ENCODE measurements at regions not wholly inside any gene's neighbourhood (a gene's known extent, or its start where the extent isn't known, plus 50 kb on each side); places are given as distances from the start of the nearest gene placed in this dataset.

DNA sequence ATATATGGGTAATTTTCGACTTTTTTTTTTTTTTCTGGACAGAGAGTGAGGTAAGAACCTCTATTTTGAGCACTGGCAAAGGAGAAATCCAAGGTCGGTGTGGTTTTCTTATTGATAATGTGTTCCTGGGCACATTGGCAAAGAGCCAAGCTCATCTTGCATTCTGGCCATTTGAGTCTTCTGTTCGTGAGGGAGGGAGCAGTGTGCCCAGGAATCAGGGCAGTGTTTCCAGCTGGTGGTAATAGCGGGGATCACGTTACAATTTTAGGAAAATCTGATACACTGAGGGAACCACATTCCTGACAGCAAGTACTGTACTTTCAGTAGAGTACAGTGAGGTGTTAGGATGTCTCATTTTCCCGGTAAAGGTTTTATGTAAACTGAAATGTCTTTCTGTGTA lies 442.3 kb upstream of the MAP3K7 start:
- TF ChIP-seq POLR2A (IDR thresholded peaks at IDR 0.05) = no peak
- TF ChIP-seq, protein P1, sequence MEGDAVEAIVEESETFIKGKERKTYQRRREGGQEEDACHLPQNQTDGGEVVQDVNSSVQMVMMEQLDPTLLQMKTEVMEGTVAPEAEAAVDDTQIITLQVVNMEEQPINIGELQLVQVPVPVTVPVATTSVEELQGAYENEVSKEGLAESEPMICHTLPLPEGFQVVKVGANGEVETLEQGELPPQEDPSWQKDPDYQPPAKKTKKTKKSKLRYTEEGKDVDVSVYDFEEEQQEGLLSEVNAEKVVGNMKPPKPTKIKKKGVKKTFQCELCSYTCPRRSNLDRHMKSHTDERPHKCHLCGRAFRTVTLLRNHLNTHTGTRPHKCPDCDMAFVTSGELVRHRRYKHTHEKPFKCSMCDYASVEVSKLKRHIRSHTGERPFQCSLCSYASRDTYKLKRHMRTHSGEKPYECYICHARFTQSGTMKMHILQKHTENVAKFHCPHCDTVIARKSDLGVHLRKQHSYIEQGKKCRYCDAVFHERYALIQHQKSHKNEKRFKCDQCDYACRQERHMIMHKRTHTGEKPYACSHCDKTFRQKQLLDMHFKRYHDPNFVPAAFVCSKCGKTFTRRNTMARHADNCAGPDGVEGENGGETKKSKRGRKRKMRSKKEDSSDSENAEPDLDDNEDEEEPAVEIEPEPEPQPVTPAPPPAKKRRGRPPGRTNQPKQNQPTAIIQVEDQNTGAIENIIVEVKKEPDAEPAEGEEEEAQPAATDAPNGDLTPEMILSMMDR (IDR thresholded peaks at IDR 0.05) = no peak
- intact Hi-C loops (cut with DNase I) = no loop called here

DNA sequence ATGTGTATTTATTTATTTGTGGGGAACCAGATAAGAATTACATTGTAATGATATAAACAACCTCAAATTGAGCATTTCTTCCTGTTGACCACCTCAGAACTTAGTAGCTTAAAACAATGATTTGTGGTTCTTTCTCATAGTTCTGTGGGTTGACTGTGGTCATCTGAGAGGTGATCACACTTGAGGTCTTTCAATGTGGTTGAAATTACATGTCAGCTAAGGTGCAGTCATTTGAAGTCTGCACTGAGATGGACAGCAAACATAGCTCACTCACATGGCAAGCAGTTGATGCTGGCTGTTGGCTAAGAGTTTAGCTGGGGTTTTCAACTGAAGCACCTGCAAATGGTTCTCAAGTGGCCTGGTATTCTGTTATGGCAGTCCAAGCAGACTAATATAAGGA lies 436.7 kb upstream of the MAP3K7 start:
- H3K27ac ChIP-seq = no peak overlapping the region
- no peaks in the 10 kb centered on the region for H3K27me3 ChIP-seq
- no peaks in the 10 kb centered on the region for H3K36me3 ChIP-seq (replicated peaks in 1 of 2; ENCODE audit: insufficient read depth in 1 of 2, low read depth in 2 of 2)
- H3K4me1 ChIP-seq = no peaks in the 10 kb centered on the region
- no peaks in the 10 kb centered on the region for H3K9me3 ChIP-seq
- intact Hi-C loops (cut with DNase I) = no loop called here
- ATAC-seq = no peak
- TF ChIP-seq POLR2A (IDR thresholded peaks at IDR 0.05) = no peak
- TF ChIP-seq, protein P1 (IDR thresholded peaks at IDR 0.05) = no peak
- no peak overlapping the region for H3K4me3 ChIP-seq
- no peak for DNase-seq

More for the DNA sequence above, 442.3 kb upstream of the MAP3K7 start:
- Histone ChIP-seq H3K9me3 (no peaks in the 10 kb centered on the region), H3K27ac (no peak overlapping the region), H3K4me1 (no peaks in the 10 kb centered on the region), H3K27me3 (no peaks in the 10 kb centered on the region), H3K36me3 (replicated peaks in 1 of 2; ENCODE audit: insufficient read depth in 1 of 2, low read depth in 2 of 2) (no peaks in the 10 kb centered on the region), H3K4me3 (no peak overlapping the region)
- ATAC-seq = no peak
- 34 to 35% methylated on average over 6 of the region's 6 CpGs for WGBS, 2 donors
- peak in 2 of 4 donors; percentile 4 to 13 for DNase-seq

DNA sequence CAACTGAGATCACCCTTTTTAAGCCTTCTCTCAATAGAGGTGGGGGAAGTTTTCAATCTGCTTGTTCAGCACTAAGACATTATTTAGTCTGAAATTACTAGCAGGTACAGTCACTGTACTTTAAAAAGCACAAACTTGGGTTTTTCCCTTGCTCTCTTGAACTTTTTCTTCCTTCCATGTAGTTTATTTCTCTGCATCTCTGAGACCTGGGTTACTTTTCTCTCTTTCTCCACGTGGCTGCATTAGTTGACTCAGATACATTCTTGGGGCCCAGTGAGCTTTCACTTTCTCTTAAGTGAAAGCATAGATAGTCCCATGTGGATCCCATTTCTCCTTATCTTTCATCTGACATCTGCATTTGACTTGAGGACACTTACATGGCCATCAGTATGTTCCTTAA lies 433.9 kb upstream of the MAP3K7 start:
- TF ChIP-seq POLR2A (IDR thresholded peaks at IDR 0.05) = no peak
- TF ChIP-seq, protein P1 (IDR thresholded peaks at IDR 0.05) = no peak
- Histone ChIP-seq H3K4me3 (no peak overlapping the region), H3K9me3 (no peaks in the 10 kb centered on the region), H3K27ac (no peak overlapping the region), H3K27me3 (no peaks in the 10 kb centered on the region), H3K36me3 (replicated peaks in 1 of 2; ENCODE audit: insufficient read depth in 1 of 2, low read depth in 2 of 2) (no peaks in the 10 kb centered on the region), H3K4me1 (no peaks in the 10 kb centered on the region)
- DNase-seq (no peak), ATAC-seq (no peak)
- intact Hi-C loops (cut with DNase I) = no loop called here
- 28 to 46% methylated on average over 1 of the region's 1 CpG for WGBS, 2 donors

DNA sequence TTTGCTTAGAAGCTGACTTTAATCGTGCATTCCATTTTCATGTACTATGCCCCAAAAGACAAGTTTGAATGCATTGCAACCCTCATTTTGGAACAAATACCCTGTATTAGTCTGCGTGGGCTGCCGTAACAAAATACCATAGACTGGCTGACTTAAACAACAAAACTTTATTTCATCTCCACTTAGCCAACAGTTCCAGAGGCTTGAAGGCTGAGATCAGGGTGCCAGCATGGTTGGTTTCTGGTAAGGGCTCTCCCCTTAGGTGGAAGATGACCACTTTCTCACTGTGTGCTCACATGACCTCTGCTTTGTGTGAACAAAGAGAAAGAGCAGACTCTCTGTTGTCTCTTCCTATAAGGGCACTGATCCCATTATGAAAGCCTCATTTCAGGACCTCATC lies 431.7 kb upstream of the MAP3K7 start:
- H3K27ac ChIP-seq = no peak overlapping the region
- H3K27me3 ChIP-seq = no peaks in the 10 kb centered on the region
- no peaks in the 10 kb centered on the region for H3K4me1 ChIP-seq
- H3K4me3 ChIP-seq = no peak overlapping the region
- H3K36me3 ChIP-seq (replicated peaks in 1 of 2; ENCODE audit: insufficient read depth in 1 of 2, low read depth in 2 of 2) = no peaks in the 10 kb centered on the region
- ATAC-seq (no peak), DNase-seq (no peak)
- intact Hi-C loops (cut with DNase I) = no loop called here
- TF ChIP-seq, protein P1 (IDR thresholded peaks at IDR 0.05) = no peak
- no peak for TF ChIP-seq POLR2A (IDR thresholded peaks at IDR 0.05)
- WGBS, 2 donors = 81 to 88% methylated on average over 3 of the region's 3 CpGs
- H3K9me3 ChIP-seq = no peaks in the 10 kb centered on the region

DNA sequence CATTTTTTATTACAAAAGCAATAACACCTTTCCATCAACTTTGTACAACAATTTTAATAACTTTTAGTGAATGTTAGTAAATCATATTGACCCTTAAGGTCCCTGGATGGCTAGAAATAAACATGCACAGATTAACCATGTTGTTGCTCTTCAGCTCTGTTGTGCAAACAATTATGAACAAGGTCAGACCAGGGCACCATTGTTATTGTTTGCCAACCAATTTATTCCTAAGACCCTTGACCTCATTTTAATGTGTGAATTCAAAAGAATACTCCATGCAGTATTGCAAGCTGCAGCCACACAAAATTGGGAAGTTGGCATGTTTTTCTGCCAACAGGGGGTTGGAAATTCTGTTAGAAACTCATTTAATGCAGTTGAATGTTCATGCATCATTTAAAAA lies 426.6 kb upstream of the MAP3K7 start:
- Histone ChIP-seq H3K27me3 (no peaks in the 10 kb centered on the region), H3K4me1 (no peaks in the 10 kb centered on the region), H3K36me3 (replicated peaks in 1 of 2; ENCODE audit: insufficient read depth in 1 of 2, low read depth in 2 of 2) (no peaks in the 10 kb centered on the region), H3K27ac (no peak overlapping the region), H3K4me3 (no peak overlapping the region), H3K9me3 (no peaks in the 10 kb centered on the region)
- DNase-seq (no peak), ATAC-seq (no peak)
- intact Hi-C loops (cut with DNase I) = no loop called here
- TF ChIP-seq, protein P1 (IDR thresholded peaks at IDR 0.05) = no peak
- TF ChIP-seq POLR2A (IDR thresholded peaks at IDR 0.05) = no peak

Data from body of pancreas (tissue), 4 donors.